Mucosa of rectum (tissue), 2 donors: ENCODE measurements at regions not wholly inside any gene's neighbourhood (a gene's known extent, or its start where the extent isn't known, plus 50 kb on each side); places are given as distances from the start of the nearest gene placed in this dataset.

Source experiments
- H3K27ac ChIP-seq, 2 donors: one replicate each; pipeline ENCODE4 v1.7.0; 2013; ENCODE audit warnings: inconsistent platforms in 2 of 2, low read depth in 2 of 2, low read length in 2 of 2
- H3K27me3 ChIP-seq, 2 donors: one replicate each; pipeline ENCODE4 v1.7.0; 2013; ENCODE audit warnings: low read length in 2 of 2; ENCODE audit not compliant: control insufficient read depth in 2 of 2, insufficient read depth in 2 of 2
- H3K36me3 ChIP-seq, 2 donors: one replicate each; pipeline ENCODE4 v1.7.0; 2013; ENCODE audit warnings: low read length in 2 of 2; ENCODE audit not compliant: control insufficient read depth in 2 of 2, insufficient read depth in 2 of 2
- H3K4me1 ChIP-seq, 2 donors: one replicate each; pipeline ENCODE4 v1.7.0; 2013; ENCODE audit warnings: low read length in 2 of 2, mild to moderate bottlenecking in 1 of 2; ENCODE audit not compliant: control insufficient read depth in 2 of 2, insufficient read depth in 2 of 2
- H3K4me3 ChIP-seq, 2 donors: one replicate each; pipeline ENCODE4 v1.7.0; 2013; ENCODE audit warnings: low read length in 2 of 2
- H3K9ac ChIP-seq, 2 donors: one replicate each; pipeline ENCODE4 v1.7.0; 2013; ENCODE audit warnings: low read length in 2 of 2, low read depth in 1 of 2, mild to moderate bottlenecking in 1 of 2
- H3K9me3 ChIP-seq, 2 donors: one replicate each; pipeline ENCODE4 v1.7.0; 2013; ENCODE audit warnings: low read length in 2 of 2; ENCODE audit not compliant: control insufficient read depth in 2 of 2
- donor health status: healthy.
- donor health status: Normal muscosa, but diverticular disease.

DNA sequence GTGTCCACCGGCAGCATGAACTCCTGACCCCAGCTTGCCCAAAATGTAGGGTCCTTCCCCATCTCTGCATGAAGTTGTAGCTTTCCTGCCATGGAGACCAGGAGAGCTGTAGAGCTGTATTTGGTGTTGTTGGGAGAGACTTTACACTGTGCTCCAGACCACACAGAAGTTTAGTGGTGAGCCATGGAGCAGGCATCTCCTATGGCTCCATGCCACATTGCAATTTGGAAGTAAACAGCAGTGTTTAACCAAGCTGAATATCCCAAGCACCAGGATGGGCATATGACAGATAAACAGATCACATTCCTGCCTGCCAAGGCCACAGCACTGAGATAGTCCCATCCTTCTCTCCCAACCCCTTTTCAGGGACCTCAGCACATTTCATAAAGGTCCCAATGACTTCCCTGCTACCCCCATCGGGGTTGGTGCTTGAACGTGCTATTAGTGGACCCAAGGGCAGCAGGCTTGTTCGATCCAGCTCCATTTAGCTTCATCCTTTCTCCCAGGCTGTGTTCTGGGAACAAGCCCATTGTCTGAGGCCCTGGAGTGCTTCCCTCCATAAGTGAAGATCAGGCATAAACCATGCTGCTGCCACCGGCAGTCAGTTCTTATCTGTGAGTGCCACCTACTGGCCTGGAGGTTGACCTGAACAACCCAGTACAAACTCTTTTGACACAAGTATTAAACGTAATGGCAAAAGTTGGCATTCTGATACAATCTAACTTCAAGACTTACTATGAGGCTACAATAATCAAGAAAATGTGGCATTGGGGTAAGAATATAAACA, 172.3 kb upstream of the ATXN7L3B start:
- no peaks in the 10 kb centered on the region for H3K4me1 ChIP-seq
- H3K9ac ChIP-seq, result no peak overlapping the region
- H3K36me3 ChIP-seq, result no peaks in the 10 kb centered on the region
- H3K4me3 ChIP-seq, result no peak overlapping the region
- no peaks in the 10 kb centered on the region for H3K27me3 ChIP-seq
- no peaks in the 10 kb centered on the region for H3K9me3 ChIP-seq
- H3K27ac ChIP-seq, result no peak overlapping the region

- Histone ChIP-seq H3K36me3 (no peaks in the 10 kb centered on the region), H3K27ac (no peak overlapping the region), H3K9ac (no peak overlapping the region)
Measured at GRCh38 chr12:74370608-74371216, 166.9 kb upstream of the ATXN7L3B start.

DNA sequence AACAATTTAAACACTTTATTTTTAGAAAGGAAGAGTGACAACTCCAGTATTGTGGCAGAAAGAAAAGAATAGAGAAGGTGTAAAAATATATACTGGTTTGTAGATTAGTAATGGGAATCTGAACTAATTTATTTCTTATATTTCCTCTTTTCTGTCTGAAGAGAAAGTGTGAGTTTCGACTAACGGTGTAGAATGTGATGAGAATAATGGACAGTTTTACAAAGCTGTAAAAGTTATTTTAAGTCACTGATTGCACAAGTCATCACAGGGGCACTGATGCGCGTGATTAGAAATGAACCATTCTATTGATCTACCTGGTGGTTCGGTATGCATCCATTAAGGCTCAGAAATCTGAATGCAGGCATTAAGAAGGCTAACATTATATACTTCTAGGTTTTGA, 158.5 kb upstream of the ATXN7L3B start:
- H3K9ac ChIP-seq, result no peak overlapping the region
- no peaks in the 10 kb centered on the region for H3K36me3 ChIP-seq
- no peaks in the 10 kb centered on the region for H3K4me1 ChIP-seq
- no peaks in the 10 kb centered on the region for H3K27me3 ChIP-seq
- no peak overlapping the region for H3K4me3 ChIP-seq
- H3K27ac ChIP-seq, result no peak overlapping the region
- H3K9me3 ChIP-seq, result no peaks in the 10 kb centered on the region

More at GRCh38 chr12:74370608-74371216, 166.9 kb upstream of the ATXN7L3B start:
- Histone ChIP-seq H3K27me3 (no peaks in the 10 kb centered on the region), H3K4me3 (no peak overlapping the region), H3K9me3 (no peaks in the 10 kb centered on the region), H3K4me1 (no peaks in the 10 kb centered on the region)

- Histone ChIP-seq H3K27me3 (no peaks in the 10 kb centered on the region), H3K4me1 (no peaks in the 10 kb centered on the region), H3K27ac (no peak overlapping the region), H3K9me3 (no peaks in the 10 kb centered on the region), H3K9ac (no peak overlapping the region), H3K4me3 (no peak overlapping the region), H3K36me3 (no peaks in the 10 kb centered on the region)
Measured at GRCh38 chr12:74381958-74382357, 155.7 kb upstream of the ATXN7L3B start.

DNA sequence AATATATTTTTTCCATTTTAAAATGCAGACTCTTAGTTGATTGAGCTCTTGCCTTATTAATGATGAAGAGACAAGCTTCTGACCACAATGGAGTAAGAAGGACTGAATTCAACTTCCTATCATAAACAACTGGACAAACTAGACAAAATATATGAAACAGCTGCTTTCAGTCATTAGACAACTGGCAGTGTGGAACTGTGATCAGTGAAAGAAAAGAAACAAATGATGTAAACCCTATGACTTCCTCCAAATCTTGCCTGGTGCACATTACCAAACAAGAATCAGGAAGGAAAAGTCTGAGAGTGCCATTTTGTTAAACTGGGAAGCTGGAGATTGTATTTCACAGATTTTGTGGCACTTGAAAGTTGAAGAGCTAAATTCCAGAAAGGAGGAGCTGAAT, 154.7 kb upstream of the ATXN7L3B start:
- H3K27ac ChIP-seq, result no peak overlapping the region
- H3K4me1 ChIP-seq, result no peaks in the 10 kb centered on the region
- no peak overlapping the region for H3K9ac ChIP-seq
- H3K9me3 ChIP-seq, result no peaks in the 10 kb centered on the region
- no peaks in the 10 kb centered on the region for H3K36me3 ChIP-seq
- H3K4me3 ChIP-seq, result no peak overlapping the region
- no peaks in the 10 kb centered on the region for H3K27me3 ChIP-seq

DNA sequence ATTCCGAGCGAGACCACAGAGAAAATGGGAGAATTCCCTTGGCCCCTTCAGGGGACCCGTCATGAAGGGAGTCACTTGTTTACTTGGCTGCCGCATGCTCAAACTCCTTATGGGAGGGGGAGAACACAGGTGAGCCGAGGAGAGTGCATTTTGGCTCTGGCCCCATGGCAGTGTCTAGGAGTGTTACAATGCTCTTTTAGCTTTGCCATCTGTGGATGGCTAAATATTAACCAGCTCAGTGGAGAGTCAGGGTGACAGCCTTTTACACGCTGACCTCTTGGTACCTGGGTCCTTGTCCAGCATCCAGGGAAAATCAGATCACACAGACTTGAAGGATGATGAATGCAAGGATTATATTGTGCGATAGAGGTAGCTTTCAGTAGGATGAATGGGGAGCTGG, 146.4 kb upstream of the ATXN7L3B start:
- Histone ChIP-seq H3K4me1 (no peaks in the 10 kb centered on the region), H3K36me3 (no peaks in the 10 kb centered on the region), H3K4me3 (no peak overlapping the region), H3K27me3 (no peaks in the 10 kb centered on the region), H3K9me3 (no peaks in the 10 kb centered on the region), H3K9ac (no peak overlapping the region), H3K27ac (no peak overlapping the region)

- H3K27ac ChIP-seq, result no peak overlapping the region
- no peaks in the 10 kb centered on the region for H3K36me3 ChIP-seq
- no peak overlapping the region for H3K4me3 ChIP-seq
- H3K27me3 ChIP-seq, result no peaks in the 10 kb centered on the region
- no peaks in the 10 kb centered on the region for H3K4me1 ChIP-seq
- no peak overlapping the region for H3K9ac ChIP-seq
- no peaks in the 10 kb centered on the region for H3K9me3 ChIP-seq
Measured at GRCh38 chr12:74393272-74393671, 144.4 kb upstream of the ATXN7L3B start.

GRCh38 chr12:74394647-74395046, 143.0 kb upstream of the ATXN7L3B start:
- H3K9me3 ChIP-seq, result no peaks in the 10 kb centered on the region
- no peaks in the 10 kb centered on the region for H3K36me3 ChIP-seq
- no peak overlapping the region for H3K27ac ChIP-seq
- no peaks in the 10 kb centered on the region for H3K27me3 ChIP-seq
- H3K4me1 ChIP-seq, result no peaks in the 10 kb centered on the region
- no peak overlapping the region for H3K9ac ChIP-seq
- no peak overlapping the region for H3K4me3 ChIP-seq

GRCh38 chr12:74401035-74401434, 136.6 kb upstream of the ATXN7L3B start:
- Histone ChIP-seq H3K27ac (no peak overlapping the region), H3K4me1 (no peaks in the 10 kb centered on the region), H3K4me3 (no peak overlapping the region), H3K9me3 (no peaks in the 10 kb centered on the region), H3K36me3 (no peaks in the 10 kb centered on the region), H3K9ac (no peak overlapping the region), H3K27me3 (no peaks in the 10 kb centered on the region)

DNA sequence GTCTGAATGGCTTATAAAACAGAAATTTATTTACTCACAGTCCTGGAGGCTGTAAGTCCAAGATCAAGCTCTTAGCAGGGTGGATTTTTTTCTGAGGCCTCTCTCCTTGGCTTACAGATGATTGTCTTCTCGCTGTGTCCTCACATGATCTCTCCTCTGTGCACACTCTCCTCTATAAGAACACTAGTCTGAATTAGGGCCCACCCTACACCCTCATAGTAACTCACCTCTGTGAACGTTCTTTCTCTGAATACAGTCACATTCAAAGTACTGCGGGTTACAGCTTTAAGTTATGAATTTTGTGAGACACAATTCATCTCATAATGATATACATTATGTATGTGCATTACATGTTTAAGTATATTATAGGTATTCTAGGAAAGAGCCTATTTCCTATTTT, 135.7 kb upstream of the ATXN7L3B start:
- Histone ChIP-seq H3K4me1 (no peaks in the 10 kb centered on the region), H3K9me3 (no peaks in the 10 kb centered on the region), H3K27ac (no peak overlapping the region), H3K36me3 (no peaks in the 10 kb centered on the region), H3K27me3 (no peaks in the 10 kb centered on the region), H3K4me3 (no peak overlapping the region), H3K9ac (no peak overlapping the region)
